ENCODE measurements at regions not wholly inside any gene's neighbourhood (a gene's known extent, or its start where the extent isn't known, plus 50 kb on each side); places are given as distances from the start of the nearest gene placed in this dataset.

GRCh38 chr2:194270648-194271047 is 1386.4 kb upstream of the SLC39A10 start:
- TF ChIP-seq RAD21 (IDR thresholded peaks at IDR 0.05; ENCODE audit: low read length) (no peak), YY1 (IDR thresholded peaks at IDR 0.05; ENCODE audit: low read depth) (no peak), CTCF (IDR thresholded peaks at IDR 0.05) (no peak), EZH2phosphoT487 (IDR thresholded peaks at IDR 0.05; ENCODE audit: borderline replicate concordance, low read depth) (no peak), CHD2 (IDR thresholded peaks at IDR 0.05; ENCODE audit: low read length, partially characterized antibody) (no peak), JUND (IDR thresholded peaks at IDR 0.05) (no peak), USF2 (IDR thresholded peaks at IDR 0.05; ENCODE audit: borderline replicate concordance, low read depth, low read length) (no peak), TCF12 (IDR thresholded peaks at IDR 0.05) (no peak), REST (IDR thresholded peaks at IDR 0.05; ENCODE audit: low read depth, low read length) (no peak), SMC3 (IDR thresholded peaks at IDR 0.05; ENCODE audit: low read depth, low read length) (no peak)
